Adrenal gland (tissue), 5 donors: ENCODE measurements at regions not wholly inside any gene's neighbourhood (a gene's known extent, or its start where the extent isn't known, plus 50 kb on each side); places are given as distances from the start of the nearest gene placed in this dataset.

Source experiments
- CTCF ChIP-seq, 6 experiments: fragments of 450-650 bp in 4 of 6; fragments of 200-600 bp in 2 of 6; sonication (generic) in 1 of 6; IDR thresholded peaks; 1 replicate in 5 of 6; 2 replicates in 1 of 6; pipeline versions ENCODE4 v1.5.1 to v1.8.0; 2016 to 2021; ENCODE audit warnings: antibody characterized with exemption in 6 of 6, mild to moderate bottlenecking in 2 of 6, moderate library complexity in 1 of 6
- POLR2A ChIP-seq, 2 donors: fragments of 450-650 bp; IDR thresholded peaks; one replicate each; pipeline ENCODE4 v1.6.1; 2017; ENCODE audit warnings: antibody characterized with exemption in 2 of 2, mild to moderate bottlenecking in 2 of 2, moderate library complexity in 1 of 2
- donor health status: DM: no; HTN: no; CAD: no.

DNA sequence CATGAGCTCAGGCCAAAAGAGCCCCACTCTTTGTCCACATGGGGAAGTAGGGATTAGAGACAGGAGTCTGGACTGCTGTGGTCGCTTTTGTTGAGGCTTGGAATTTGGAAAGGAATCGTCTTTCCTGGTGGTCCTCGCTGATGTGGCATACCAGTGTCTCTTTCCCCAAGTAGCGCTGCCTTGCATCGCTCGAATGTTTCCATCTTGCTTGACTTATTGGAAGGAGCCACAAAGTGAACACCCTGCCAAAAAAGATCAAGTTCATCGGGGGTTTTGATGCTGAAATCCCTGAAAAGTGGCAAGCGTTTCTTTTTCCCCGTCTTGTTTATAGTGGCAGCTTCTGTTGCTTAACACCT is 161.3 kb downstream of the MACROH2A1 start:
- TF ChIP-seq CTCF (IDR thresholded peaks at IDR 0.05) (no peak), POLR2A (IDR thresholded peaks at IDR 0.05) (no peak)
